ENCODE measurements at regions not wholly inside any gene's neighbourhood (a gene's known extent, or its start where the extent isn't known, plus 50 kb on each side); places are given as distances from the start of the nearest gene placed in this dataset.

- no peak overlapping the region for H3K27ac ChIP-seq
- TF ChIP-seq ZFX (IDR thresholded peaks at IDR 0.05; ENCODE audit: borderline replicate concordance) (no peak), CTCF (IDR thresholded peaks at IDR 0.05) (no peak)
Measured at GRCh38 chr11:11780858-11781257, 60.9 kb upstream of the USP47 start.

GRCh38 chr11:11779975-11780374 lies 61.8 kb upstream of the USP47 start:
- no peak overlapping the region for H3K27ac ChIP-seq
- TF ChIP-seq ZFX (IDR thresholded peaks at IDR 0.05; ENCODE audit: borderline replicate concordance), result no peak
- TF ChIP-seq CTCF (IDR thresholded peaks at IDR 0.05), result no peak

GRCh38 chr11:11777897-11778296 lies 63.9 kb upstream of the USP47 start:
- no peak for TF ChIP-seq CTCF (IDR thresholded peaks at IDR 0.05)
- no peak for TF ChIP-seq ZFX (IDR thresholded peaks at IDR 0.05; ENCODE audit: borderline replicate concordance)
- no peak overlapping the region for H3K27ac ChIP-seq

GRCh38 chr11:11776714-11777113 lies 65.1 kb upstream of the USP47 start:
- TF ChIP-seq ZFX (IDR thresholded peaks at IDR 0.05; ENCODE audit: borderline replicate concordance) (no peak), CTCF (IDR thresholded peaks at IDR 0.05) (no peak)

GRCh38 chr11:11774928-11775327 lies 66.8 kb upstream of the USP47 start:
- no peak overlapping the region for H3K27ac ChIP-seq
- no peak for TF ChIP-seq ZFX (IDR thresholded peaks at IDR 0.05; ENCODE audit: borderline replicate concordance)
- no peak for TF ChIP-seq CTCF (IDR thresholded peaks at IDR 0.05)

More at GRCh38 chr11:11776714-11777113, 65.1 kb upstream of the USP47 start:
- no peak overlapping the region for H3K27ac ChIP-seq

- TF ChIP-seq CTCF (IDR thresholded peaks at IDR 0.05) (no peak), ZFX (IDR thresholded peaks at IDR 0.05; ENCODE audit: borderline replicate concordance) (no peak)
- no peak overlapping the region for H3K27ac ChIP-seq
Measured at GRCh38 chr11:11772865-11773515, 68.8 kb upstream of the USP47 start.

- no peak overlapping the region for H3K27ac ChIP-seq
- TF ChIP-seq ZFX (IDR thresholded peaks at IDR 0.05; ENCODE audit: borderline replicate concordance) (no peak), CTCF (IDR thresholded peaks at IDR 0.05) (no peak)
Measured at GRCh38 chr11:11770921-11771486, 70.8 kb upstream of the USP47 start.
